B cell (primary cell): ENCODE measurements at regions not wholly inside any gene's neighbourhood (a gene's known extent, or its start where the extent isn't known, plus 50 kb on each side); places are given as distances from the start of the nearest gene placed in this dataset.

Experiments
- CTCF ChIP-seq: fragments of 200-600 bp; IDR thresholded peaks from one replicate; pipeline ENCODE4 v1.8.0; 2022; ENCODE audit warnings: antibody characterized with exemption, mild to moderate bottlenecking
- EZH2 ChIP-seq: IDR thresholded peaks from 2 replicates; pipeline ENCODE4 v1.6.1; 2012; ENCODE audit warnings: borderline replicate concordance, low read depth, mild to moderate bottlenecking, moderate library complexity, low read length; ENCODE audit not compliant: insufficient read depth, poor library complexity, severe bottlenecking

DNA sequence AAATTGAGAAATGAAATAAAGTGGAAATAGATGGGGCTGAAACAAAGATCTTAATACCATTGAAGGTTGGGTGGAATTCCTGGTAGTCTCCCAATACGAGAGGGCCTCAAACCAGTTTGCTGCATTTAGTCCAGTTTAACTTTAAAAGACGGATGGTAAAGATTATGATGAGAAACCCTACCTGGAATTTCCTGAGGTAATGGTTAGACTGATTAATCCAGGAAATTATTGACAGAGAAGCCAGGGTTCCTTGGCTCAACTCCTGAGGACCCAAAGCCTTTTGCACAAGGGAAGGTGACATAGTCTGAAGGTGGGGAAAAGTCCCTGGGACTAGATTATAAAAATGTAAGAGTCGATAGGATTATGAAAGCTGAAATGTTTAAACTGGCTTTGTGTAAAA lies 133.2 kb upstream of the SLITRK5 start:
- TF ChIP-seq CTCF (no peak), EZH2 (no peak)
